AG09309 (cell line): ENCODE measurements at regions not wholly inside any gene's neighbourhood (a gene's known extent, or its start where the extent isn't known, plus 50 kb on each side); places are given as distances from the start of the nearest gene placed in this dataset.
A peak's percentile ranks its signal among the peaks of the same experiment; 100 is the strongest.

Experiments used
- DNase-seq: peaks from one replicate; pipeline ENCODE4 v3.0.0-alpha.2; 2010; ENCODE audit warnings: low read depth
- H3K4me3 ChIP-seq: 2 replicates; pipeline ENCODE4 v1.5.1; 2011; ENCODE audit warnings: mild to moderate bottlenecking, low read depth, low read length, moderate library complexity; ENCODE audit not compliant: control insufficient read depth
- TF ChIP-seq, protein P1 (sequence below): IDR thresholded peaks from 2 replicates; pipeline ENCODE4 v1.5.1; 2011; ENCODE audit warnings: mild to moderate bottlenecking, low read depth, low read length, inconsistent platforms; ENCODE audit not compliant: insufficient read depth, control insufficient read depth; ENCODE audit errors: missing control alignments

DNA sequence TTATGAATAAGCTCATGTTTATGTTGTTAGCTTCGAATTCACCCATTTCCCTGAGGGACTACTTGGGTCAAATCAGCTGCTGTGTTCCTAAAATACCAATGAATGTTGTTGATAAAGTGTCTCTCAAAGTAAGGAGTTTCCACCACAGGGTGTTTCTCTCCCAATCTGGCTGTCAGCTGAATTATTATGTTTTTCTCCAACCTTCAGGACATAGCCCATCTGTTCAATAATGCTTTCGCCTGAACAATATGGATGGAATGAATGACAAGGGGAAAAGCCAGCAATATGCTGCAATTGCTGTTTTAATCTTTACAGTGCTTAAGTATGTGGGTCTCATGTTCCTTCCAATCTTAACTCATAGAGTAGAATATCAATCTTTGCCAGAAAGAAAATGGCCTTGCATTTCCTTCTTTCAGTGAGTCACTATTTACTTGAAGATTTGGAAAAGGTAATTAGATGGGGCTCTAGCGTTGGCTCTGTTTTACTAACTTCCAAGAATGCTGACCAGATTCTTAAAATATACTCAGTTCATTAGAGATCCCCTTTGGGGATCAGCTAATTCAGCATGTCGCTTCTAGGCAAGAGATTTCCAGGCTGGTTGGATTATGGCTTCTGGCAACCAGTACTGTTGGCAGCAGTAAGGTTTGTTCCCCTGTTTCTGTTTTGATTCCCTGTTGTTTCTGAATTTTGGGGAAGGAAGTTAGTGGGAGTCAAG is 410.5 kb downstream of the PPP3CA start:
- H3K4me3 ChIP-seq = no peak overlapping the region
- no peak for DNase-seq
- TF ChIP-seq, protein P1, sequence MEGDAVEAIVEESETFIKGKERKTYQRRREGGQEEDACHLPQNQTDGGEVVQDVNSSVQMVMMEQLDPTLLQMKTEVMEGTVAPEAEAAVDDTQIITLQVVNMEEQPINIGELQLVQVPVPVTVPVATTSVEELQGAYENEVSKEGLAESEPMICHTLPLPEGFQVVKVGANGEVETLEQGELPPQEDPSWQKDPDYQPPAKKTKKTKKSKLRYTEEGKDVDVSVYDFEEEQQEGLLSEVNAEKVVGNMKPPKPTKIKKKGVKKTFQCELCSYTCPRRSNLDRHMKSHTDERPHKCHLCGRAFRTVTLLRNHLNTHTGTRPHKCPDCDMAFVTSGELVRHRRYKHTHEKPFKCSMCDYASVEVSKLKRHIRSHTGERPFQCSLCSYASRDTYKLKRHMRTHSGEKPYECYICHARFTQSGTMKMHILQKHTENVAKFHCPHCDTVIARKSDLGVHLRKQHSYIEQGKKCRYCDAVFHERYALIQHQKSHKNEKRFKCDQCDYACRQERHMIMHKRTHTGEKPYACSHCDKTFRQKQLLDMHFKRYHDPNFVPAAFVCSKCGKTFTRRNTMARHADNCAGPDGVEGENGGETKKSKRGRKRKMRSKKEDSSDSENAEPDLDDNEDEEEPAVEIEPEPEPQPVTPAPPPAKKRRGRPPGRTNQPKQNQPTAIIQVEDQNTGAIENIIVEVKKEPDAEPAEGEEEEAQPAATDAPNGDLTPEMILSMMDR = no peak

DNA sequence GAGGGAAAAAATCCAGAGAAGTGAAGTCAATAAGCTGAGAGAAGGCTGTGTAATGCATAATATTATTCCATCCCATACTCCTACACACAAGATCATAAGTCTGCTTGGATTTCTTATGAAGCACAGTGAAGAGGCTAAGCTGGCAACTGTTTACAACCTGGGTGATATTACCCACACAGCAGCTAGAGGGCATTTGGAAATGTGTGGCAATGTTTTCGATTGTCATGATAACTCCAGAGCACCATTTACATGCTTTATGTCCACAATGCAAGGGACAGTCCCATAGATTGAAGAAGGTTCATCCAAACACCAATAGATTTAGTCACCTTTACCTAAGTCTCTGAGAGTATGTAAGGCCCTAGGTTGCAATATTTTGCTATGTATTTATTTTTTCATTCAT is 412.2 kb downstream of the PPP3CA start:
- no peak for DNase-seq
- H3K4me3 ChIP-seq = no peak overlapping the region
- TF ChIP-seq, protein P1 = peak; percentile 46

DNA sequence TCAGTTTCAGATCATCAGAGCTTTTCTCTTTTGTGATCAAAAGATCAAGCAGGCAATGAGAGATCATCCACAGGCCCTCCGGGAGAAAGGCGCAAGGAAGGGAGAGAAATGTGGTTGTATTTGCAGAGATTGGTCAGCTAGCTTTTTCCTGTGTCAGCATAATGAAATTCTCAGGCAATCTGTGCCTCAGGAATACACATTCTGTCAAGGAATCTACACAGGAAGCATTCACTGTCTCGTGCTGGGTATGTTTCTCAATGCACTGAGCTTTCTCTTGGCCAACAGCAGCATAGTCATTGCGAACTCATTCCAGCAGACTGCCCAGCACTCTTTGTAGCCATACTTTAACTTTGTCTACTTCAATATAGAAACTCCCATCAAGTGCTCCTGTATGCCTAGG is 413.7 kb downstream of the PPP3CA start:
- peak; percentile 38 for DNase-seq
- no peak overlapping the region for H3K4me3 ChIP-seq
- TF ChIP-seq, protein P1 = no peak

DNA sequence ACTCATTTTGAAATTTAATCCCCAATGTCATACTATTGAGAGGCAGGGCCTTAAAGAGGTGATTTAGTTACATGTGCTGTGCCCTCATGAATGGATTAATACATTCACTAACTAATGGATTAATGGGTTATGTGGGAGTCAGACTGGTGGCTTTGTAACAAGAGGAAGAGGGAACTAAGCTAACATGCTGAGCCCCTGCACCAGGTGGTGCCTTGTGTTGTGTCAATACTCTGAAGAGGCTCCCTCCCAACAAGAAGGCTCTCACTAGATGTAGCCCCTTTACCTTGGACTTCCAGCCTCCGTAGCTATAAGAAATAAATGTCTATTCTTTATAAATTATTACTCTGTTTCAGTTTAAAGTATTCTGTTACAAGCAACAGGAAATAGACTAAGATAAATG is 411.9 kb upstream of the EMCN start:
- H3K4me3 ChIP-seq = no peak overlapping the region
- DNase-seq = no peak
- TF ChIP-seq, protein P1 = no peak

DNA sequence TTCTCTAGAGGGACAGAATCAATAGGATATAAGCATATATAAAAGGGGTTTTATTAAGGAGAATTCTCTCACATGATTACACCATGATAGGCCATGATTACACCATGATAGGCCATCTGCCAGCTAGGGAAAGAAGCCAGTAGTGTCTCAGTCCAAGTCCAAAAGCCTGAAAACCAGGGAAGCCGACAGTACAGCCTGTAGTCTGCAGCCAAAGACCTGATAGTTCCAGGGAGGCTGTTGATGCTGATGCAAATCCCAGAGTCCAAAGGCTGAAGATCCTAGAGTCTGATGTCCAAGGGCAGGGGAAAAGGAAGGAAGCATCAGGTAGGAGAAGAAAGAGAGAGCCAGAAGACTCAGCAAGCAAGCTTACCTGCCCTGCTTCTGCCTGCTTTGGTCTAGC is 411.3 kb upstream of the EMCN start:
- DNase-seq = no peak
- no peak overlapping the region for H3K4me3 ChIP-seq
- TF ChIP-seq, protein P1 = no peak

DNA sequence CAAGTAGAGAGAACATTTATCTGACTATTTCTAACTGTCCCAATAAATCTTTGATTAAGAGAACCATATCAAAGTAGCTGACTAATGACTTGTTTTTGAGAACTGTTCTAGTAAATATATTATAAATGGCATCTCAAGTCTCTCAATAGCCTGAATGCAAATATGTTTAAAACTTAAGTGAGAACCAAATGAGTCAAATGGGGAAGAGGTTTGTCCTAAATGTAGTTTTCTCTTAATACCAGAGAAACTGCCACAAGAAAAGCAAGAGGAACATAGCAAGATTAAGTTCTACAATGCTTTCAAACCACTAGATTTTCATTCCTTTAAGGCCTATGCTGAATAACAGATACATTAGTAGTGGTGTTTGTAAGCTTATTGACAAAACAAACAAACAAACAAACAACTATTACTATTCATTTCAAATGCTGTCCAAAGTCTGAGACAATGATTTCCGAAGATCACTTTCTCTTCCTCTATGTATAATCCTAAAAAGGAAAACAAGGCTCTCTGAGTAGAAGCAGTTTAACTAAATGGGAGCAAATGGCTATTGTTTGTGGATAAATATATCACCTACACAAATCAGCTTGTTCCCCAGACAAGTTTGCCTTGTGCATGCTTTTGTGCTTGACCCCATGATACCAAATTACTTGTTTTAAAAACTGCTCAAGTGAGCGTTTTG is 408.4 kb upstream of the EMCN start:
- no peak for DNase-seq
- TF ChIP-seq, protein P1 = no peak
- no peak overlapping the region for H3K4me3 ChIP-seq
